GM13976 (cell line): ENCODE measurements at regions not wholly inside any gene's neighbourhood (a gene's known extent, or its start where the extent isn't known, plus 50 kb on each side); places are given as distances from the start of the nearest gene placed in this dataset.

Experiments
- DNase-seq: peaks from one replicate; pipeline ENCODE4 v3.0.0; 2012; ENCODE audit warnings: low spot score
- in situ Hi-C: fragments of 300-500 bp; cut with MboI; formaldehyde crosslinking; loops from one replicate; pipeline ENCODE4 v1.12.0; 2022; ENCODE audit warnings: low sequenced_read_pairs, mixed read lengths, inconsistent platforms; ENCODE audit not compliant: unreplicated experiment
- TF ChIP-seq, protein P1 (sequence below): IDR thresholded peaks from 2 replicates; pipeline ENCODE4 v1.5.1; 2012; ENCODE audit warnings: borderline replicate concordance, mild to moderate bottlenecking; ENCODE audit not compliant: insufficient read depth; ENCODE audit errors: extremely low read depth, missing control alignments, control extremely low read depth

DNA sequence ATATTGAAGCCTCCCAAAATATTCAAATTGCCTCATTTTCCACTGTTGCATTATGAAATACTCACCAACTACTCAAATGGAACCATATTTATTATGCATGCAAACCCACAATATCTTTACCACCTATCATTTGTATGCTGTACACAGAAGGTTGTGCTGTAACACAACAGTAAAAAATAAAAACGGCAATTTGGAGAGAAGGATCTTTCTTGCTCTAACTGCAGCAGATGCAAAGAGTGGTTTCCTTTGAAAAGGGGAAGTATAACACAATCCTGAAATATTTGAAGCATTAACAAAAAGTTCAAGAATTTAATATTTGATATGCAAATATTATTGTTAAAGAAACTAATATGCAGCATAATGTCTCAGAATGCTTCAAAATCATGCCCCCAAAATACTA is 244.5 kb upstream of the SUCLG2 start:
- TF ChIP-seq, protein P1, sequence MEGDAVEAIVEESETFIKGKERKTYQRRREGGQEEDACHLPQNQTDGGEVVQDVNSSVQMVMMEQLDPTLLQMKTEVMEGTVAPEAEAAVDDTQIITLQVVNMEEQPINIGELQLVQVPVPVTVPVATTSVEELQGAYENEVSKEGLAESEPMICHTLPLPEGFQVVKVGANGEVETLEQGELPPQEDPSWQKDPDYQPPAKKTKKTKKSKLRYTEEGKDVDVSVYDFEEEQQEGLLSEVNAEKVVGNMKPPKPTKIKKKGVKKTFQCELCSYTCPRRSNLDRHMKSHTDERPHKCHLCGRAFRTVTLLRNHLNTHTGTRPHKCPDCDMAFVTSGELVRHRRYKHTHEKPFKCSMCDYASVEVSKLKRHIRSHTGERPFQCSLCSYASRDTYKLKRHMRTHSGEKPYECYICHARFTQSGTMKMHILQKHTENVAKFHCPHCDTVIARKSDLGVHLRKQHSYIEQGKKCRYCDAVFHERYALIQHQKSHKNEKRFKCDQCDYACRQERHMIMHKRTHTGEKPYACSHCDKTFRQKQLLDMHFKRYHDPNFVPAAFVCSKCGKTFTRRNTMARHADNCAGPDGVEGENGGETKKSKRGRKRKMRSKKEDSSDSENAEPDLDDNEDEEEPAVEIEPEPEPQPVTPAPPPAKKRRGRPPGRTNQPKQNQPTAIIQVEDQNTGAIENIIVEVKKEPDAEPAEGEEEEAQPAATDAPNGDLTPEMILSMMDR = no peak
- no peak for DNase-seq
- in situ Hi-C loops = no loop called here

DNA sequence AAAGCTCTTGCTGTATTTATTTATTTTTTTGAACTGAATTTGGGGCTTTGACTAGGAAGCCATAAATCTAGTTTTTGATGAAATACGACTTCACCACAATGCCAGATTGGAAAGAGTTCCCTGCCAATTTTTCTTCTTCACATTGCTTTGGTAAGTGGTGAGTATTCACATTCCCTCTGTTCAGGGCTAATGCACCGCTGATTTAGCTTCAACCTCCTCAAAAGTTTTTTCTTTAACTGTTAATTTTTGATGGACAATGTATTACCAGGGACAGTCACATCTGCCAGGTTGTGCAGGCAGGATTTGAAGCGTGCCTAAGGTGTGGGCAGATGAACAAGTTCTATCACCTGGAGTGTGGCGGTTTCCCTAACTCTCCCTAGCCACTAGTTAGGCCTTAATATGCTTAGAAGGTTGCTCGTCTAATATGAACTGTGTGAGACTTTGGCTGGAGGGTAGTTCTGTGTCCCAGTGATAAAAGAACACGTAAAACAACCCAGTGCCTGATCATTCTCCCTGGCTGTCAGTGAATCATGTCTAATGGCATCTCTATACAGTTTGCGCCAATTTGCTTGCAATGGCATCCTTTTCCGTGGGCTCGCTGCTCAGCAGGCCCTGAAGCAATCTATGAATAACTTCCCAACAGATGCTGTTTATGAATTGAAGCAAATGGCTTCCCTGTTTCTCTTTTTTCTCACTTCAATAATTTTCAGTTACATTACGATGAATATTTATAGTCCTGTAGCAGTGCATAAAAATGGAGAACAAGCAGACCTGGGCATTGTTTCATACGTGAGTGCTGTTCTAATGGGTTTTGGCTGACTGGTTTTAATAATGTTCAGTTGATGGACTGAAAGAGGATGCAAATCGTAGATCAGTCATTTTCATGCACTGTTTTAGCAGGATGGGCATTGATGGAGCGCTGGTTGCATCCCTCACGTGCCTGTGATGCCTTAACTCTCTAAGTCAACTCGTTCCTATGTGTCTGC is 243.2 kb upstream of the SUCLG2 start:
- in situ Hi-C loops = no loop called here
- DNase-seq = no peak
- TF ChIP-seq, protein P1 = no peak

DNA sequence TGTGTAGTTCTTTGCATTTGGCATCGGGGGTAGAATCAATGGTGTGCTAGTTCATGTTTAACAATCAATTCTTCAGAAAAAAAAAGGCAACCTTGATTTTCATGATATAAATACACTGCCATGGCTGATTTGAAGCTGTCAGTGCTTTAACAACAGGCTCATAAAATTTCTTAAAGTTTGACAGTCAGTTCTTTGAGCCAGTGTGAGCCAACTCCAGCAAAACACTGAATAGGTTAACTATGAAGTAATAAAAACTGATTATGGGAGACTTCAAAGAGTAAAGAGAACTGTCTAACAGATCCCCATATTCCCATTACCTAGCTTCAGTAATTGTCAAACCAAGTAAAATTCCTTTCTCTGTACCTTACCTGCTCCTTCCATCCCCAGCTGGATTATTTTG is 241.7 kb upstream of the SUCLG2 start:
- DNase-seq = no peak
- TF ChIP-seq, protein P1 = no peak
- in situ Hi-C loops = no loop called here

DNA sequence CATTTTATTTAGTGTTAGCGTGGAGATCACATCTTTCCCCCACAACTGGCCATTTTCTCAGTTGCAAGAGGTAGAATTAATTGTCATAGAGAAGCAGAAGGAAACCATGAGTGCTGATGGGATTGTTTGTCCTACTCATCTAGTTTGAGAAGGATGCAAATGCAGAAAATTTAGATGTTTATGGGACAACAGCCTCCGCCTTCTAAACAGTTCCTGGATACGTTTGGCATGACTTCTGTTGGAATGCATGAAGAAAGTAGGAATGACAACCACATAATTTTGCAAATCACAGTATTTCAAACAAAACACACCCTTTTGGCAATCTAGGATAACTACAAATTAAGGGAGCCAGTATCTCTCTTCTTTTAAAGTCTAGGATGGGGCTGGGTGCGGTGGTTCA is 240.1 kb upstream of the SUCLG2 start:
- no peak for DNase-seq
- in situ Hi-C loops = no loop called here
- TF ChIP-seq, protein P1 = no peak

DNA sequence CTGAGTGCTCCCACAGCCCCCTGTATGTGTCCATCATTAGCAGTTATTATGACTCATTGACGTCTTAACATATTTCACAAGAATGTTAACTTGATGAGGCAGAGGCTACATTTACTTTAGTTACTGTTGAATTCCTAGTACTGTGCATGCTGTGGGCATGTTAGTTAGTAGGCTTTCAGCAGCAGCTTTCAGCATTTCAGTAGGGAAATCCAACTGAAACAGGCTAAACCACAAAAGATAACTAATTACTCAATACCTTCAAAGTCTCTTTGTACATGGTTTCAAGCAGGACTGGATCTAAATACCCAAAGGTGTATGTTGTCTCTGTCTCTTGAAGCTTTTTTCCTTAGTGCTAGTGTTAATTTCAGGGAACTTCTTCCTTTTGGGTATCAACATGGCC is 229.9 kb upstream of the SUCLG2 start:
- TF ChIP-seq, protein P1 = no peak
- DNase-seq = no peak
- in situ Hi-C loops = no loop called here

DNA sequence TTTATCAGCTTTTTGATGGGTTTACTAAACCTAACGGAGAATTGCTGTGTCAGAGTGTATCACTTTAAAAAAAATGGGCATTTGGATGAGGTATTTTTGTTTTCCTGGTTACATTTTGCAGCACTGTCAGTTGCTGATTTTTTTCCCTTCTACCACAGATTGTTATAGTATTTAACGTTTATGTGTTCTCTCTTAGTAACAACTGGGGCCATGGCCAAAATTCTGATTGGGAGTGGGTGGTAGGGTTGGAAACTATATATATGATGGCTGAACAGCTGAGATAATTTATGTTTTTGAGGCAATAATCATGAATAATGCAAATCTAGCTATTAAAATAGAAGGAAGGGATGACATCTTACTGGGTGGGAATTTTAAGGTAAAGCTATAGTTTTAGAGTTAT is 229.4 kb upstream of the SUCLG2 start:
- in situ Hi-C loops = no loop called here
- TF ChIP-seq, protein P1 = no peak

More for the DNA sequence above, 229.4 kb upstream of the SUCLG2 start:
- no peak for DNase-seq
